Mucosa of descending colon (tissue), 3 donors: ENCODE measurements at regions not wholly inside any gene's neighbourhood (a gene's known extent, or its start where the extent isn't known, plus 50 kb on each side); places are given as distances from the start of the nearest gene placed in this dataset.

ENCODE experiments used
- ATAC-seq: fragments of 200-7000 bp; cut with Tn5 transposase; one replicate; pipeline ENCODE4 v1.9.1; 2020; ENCODE audit warnings: mild to moderate bottlenecking, moderate library complexity
- DNase-seq, 3 donors: peaks; one replicate each; pipeline ENCODE4 v3.0.0-alpha.2; 2020
- H3K36me3 ChIP-seq: fragments of 200-600 bp; one replicate; pipeline ENCODE4 v1.8.0; 2021; ENCODE audit warnings: low read depth, mild to moderate bottlenecking
- H3K4me1 ChIP-seq: fragments of 200-600 bp; one replicate; pipeline ENCODE4 v1.8.0; 2021; ENCODE audit warnings: low read depth, mild to moderate bottlenecking
- H3K4me3 ChIP-seq: fragments of 200-600 bp; one replicate; pipeline ENCODE4 v1.8.0; 2021; ENCODE audit warnings: mild to moderate bottlenecking
- H3K9me3 ChIP-seq: fragments of 200-600 bp; one replicate; pipeline ENCODE4 v1.8.0; 2021; ENCODE audit warnings: mild to moderate bottlenecking
- intact Hi-C, 2 donors: fragments of 100-400 bp; cut with DNase I in 1 of 2; cut with micrococcal nuclease in 1 of 2; formaldehyde crosslinking; loops; one replicate each; pipeline versions ENCODE4 v1.11.0 to v1.11.1; 2022; cut with DNase I, micrococcal nuclease
- TF ChIP-seq, protein P1 (sequence below): fragments of 200-600 bp; IDR thresholded peaks from one replicate; pipeline ENCODE4 v1.8.0; 2022; ENCODE audit warnings: antibody characterized with exemption, mild to moderate bottlenecking
- donor health status: DM: no; HTN: no; CAD: no; lungs with moderate emphysema.
- donor health status: DM: no; HTN: no; CAD: no.
- donor health status: DM: no; HTN: yes; CAD: no.

GRCh38 chr2:37590119-37590571 is 81.3 kb downstream of the CDC42EP3 start:
- peaks cover 6% of the 10 kb centered on the region for H3K9me3 ChIP-seq
- ATAC-seq (no peak), DNase-seq (no peak)
- peaks cover 23% of the 10 kb centered on the region for H3K4me1 ChIP-seq
- H3K36me3 ChIP-seq = no peaks in the 10 kb centered on the region
- no peak overlapping the region for H3K4me3 ChIP-seq
- TF ChIP-seq, protein P1, sequence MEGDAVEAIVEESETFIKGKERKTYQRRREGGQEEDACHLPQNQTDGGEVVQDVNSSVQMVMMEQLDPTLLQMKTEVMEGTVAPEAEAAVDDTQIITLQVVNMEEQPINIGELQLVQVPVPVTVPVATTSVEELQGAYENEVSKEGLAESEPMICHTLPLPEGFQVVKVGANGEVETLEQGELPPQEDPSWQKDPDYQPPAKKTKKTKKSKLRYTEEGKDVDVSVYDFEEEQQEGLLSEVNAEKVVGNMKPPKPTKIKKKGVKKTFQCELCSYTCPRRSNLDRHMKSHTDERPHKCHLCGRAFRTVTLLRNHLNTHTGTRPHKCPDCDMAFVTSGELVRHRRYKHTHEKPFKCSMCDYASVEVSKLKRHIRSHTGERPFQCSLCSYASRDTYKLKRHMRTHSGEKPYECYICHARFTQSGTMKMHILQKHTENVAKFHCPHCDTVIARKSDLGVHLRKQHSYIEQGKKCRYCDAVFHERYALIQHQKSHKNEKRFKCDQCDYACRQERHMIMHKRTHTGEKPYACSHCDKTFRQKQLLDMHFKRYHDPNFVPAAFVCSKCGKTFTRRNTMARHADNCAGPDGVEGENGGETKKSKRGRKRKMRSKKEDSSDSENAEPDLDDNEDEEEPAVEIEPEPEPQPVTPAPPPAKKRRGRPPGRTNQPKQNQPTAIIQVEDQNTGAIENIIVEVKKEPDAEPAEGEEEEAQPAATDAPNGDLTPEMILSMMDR = no peak
- intact Hi-C loops = no loop called here
